GM23248 (cell line): ENCODE measurements at regions not wholly inside any gene's neighbourhood (a gene's known extent, or its start where the extent isn't known, plus 50 kb on each side); places are given as distances from the start of the nearest gene placed in this dataset.

ENCODE experiments used
- DNase-seq: peaks from one replicate; pipeline ENCODE4 v3.0.0-alpha.2; 2015
- H2AFZ ChIP-seq: fragments of 200-600 bp; sonication (generic); 2 replicates; pipeline ENCODE4 v1.6.1; 2016; ENCODE audit warnings: antibody characterized with exemption
- H3F3A ChIP-seq: fragments of 200-600 bp; sonication (generic); 2 replicates; pipeline ENCODE4 v1.6.1; 2016; ENCODE audit warnings: mild to moderate bottlenecking, antibody characterized with exemption, mixed run types; ENCODE audit not compliant: insufficient read depth
- H3K27ac ChIP-seq: fragments of 200-600 bp; sonication (generic); 2 replicates; pipeline ENCODE4 v1.5.1; 2016; ENCODE audit warnings: mild to moderate bottlenecking
- H3K27me3 ChIP-seq: fragments of 200-600 bp; sonication (generic); replicated peaks from 2 replicates; pipeline ENCODE4 v1.6.1; 2016; ENCODE audit warnings: mild to moderate bottlenecking; ENCODE audit not compliant: insufficient read depth
- H3K36me3 ChIP-seq: fragments of 200-600 bp; sonication (generic); 2 replicates; pipeline ENCODE4 v1.6.1; 2016; ENCODE audit warnings: low read depth, mild to moderate bottlenecking
- H3K4me1 ChIP-seq: fragments of 200-600 bp; sonication (generic); 2 replicates; pipeline ENCODE4 v1.6.1; 2016; ENCODE audit warnings: mild to moderate bottlenecking; ENCODE audit not compliant: insufficient read depth
- H3K4me2 ChIP-seq: fragments of 200-600 bp; sonication (generic); one replicate; pipeline ENCODE4 v1.6.1; 2016; ENCODE audit warnings: mild to moderate bottlenecking; ENCODE audit not compliant: unreplicated experiment
- H3K4me3 ChIP-seq: fragments of 200-600 bp; sonication (generic); 2 replicates; pipeline ENCODE4 v1.5.1; 2016; ENCODE audit warnings: mild to moderate bottlenecking
- H3K79me2 ChIP-seq: fragments of 200-600 bp; sonication (generic); 2 replicates; pipeline ENCODE4 v1.6.1; 2016; ENCODE audit warnings: mild to moderate bottlenecking; ENCODE audit not compliant: insufficient read depth
- H3K9ac ChIP-seq: fragments of 200-600 bp; sonication (generic); 2 replicates; pipeline ENCODE4 v1.6.1; 2016; ENCODE audit warnings: mild to moderate bottlenecking
- H3K9me2 ChIP-seq: fragments of 200-600 bp; sonication (generic); 2 replicates; pipeline ENCODE4 v1.6.1; 2016; ENCODE audit warnings: mixed run types, mild to moderate bottlenecking, moderate library complexity; ENCODE audit not compliant: insufficient read depth
- H3K9me3 ChIP-seq: fragments of 200-600 bp; sonication (generic); one replicate; pipeline ENCODE4 v1.6.1; 2017; ENCODE audit warnings: low read depth
- H4K20me1 ChIP-seq: fragments of 200-600 bp; sonication (generic); 2 replicates; pipeline ENCODE4 v1.6.0; 2016; ENCODE audit not compliant: insufficient read depth
- EZH2 ChIP-seq: fragments of 200-600 bp; sonication (generic); IDR thresholded peaks from 2 replicates; pipeline ENCODE4 v1.6.1; 2018; ENCODE audit warnings: antibody characterized with exemption, mild to moderate bottlenecking; ENCODE audit not compliant: insufficient read depth, poor library complexity, severe bottlenecking
- EZH2phosphoT487 ChIP-seq: fragments of 200-600 bp; sonication (generic); IDR thresholded peaks from 2 replicates; pipeline ENCODE4 v1.6.1; 2018; ENCODE audit warnings: antibody characterized with exemption, moderate library complexity, mild to moderate bottlenecking, low read depth; ENCODE audit not compliant: insufficient read depth
- WGBS, 2 experiments: methylation state at CpG; one replicate each; pipeline ENCODE4 v1.1.6; 2015 to 2017; ENCODE audit warnings: low lambda C conversion rate in 2 of 2, low coverage in 1 of 2; ENCODE audit errors: missing lambda C conversion rate in 2 of 2; 5-methylcytosine and 5-hydroxymethylcytosine counted together
- in situ Hi-C: fragments of 300-500 bp; cut with MboI; formaldehyde crosslinking; loops from 2 replicates; pipeline ENCODE4 v1.15.0; 2020

GRCh38 chr2:2851316-2851715, 520.2 kb upstream of the MYT1L start:
- no peak overlapping the region for H3K4me2 ChIP-seq
- no peaks in the 10 kb centered on the region for H3K9me3 ChIP-seq
- H3F3A ChIP-seq: no peaks in the 10 kb centered on the region
- H3K79me2 ChIP-seq: no peaks in the 10 kb centered on the region
- H3K27ac ChIP-seq: no peak overlapping the region
- no peak overlapping the region for H3K4me3 ChIP-seq
- H3K9ac ChIP-seq: no peak overlapping the region
- H3K27me3 ChIP-seq: no peaks in the 10 kb centered on the region
- no peaks in the 10 kb centered on the region for H3K9me2 ChIP-seq
- in situ Hi-C loops: no loop called here
- no peaks in the 10 kb centered on the region for H3K4me1 ChIP-seq
- 53 to 55% methylated on average over 9 of the region's 9 CpGs for WGBS, 2 experiments
- no peak overlapping the region for H2AFZ ChIP-seq
- TF ChIP-seq EZH2phosphoT487 (no peak), EZH2 (no peak)
- no peaks in the 10 kb centered on the region for H3K36me3 ChIP-seq
- DNase-seq: no peak
- H4K20me1 ChIP-seq: no peaks in the 10 kb centered on the region

- 55 to 56% methylated on average over 7 of the region's 7 CpGs for WGBS, 2 experiments
- DNase-seq: no peak
- H3K9ac ChIP-seq: no peak overlapping the region
- no peaks in the 10 kb centered on the region for H3F3A ChIP-seq
- no peaks in the 10 kb centered on the region for H3K9me2 ChIP-seq
- H3K9me3 ChIP-seq: no peaks in the 10 kb centered on the region
- TF ChIP-seq EZH2 (no peak), EZH2phosphoT487 (no peak)
- H3K4me1 ChIP-seq: no peaks in the 10 kb centered on the region
- no peaks in the 10 kb centered on the region for H3K27me3 ChIP-seq
- H2AFZ ChIP-seq: no peak overlapping the region
- in situ Hi-C loops: no loop called here
- no peaks in the 10 kb centered on the region for H3K36me3 ChIP-seq
- no peak overlapping the region for H3K27ac ChIP-seq
- H4K20me1 ChIP-seq: no peaks in the 10 kb centered on the region
- no peak overlapping the region for H3K4me3 ChIP-seq
- H3K4me2 ChIP-seq: no peak overlapping the region
- H3K79me2 ChIP-seq: no peaks in the 10 kb centered on the region
Observed at GRCh38 chr2:2850859-2851258, 519.8 kb upstream of the MYT1L start.

- TF ChIP-seq EZH2 (no peak), EZH2phosphoT487 (no peak)
- no peaks in the 10 kb centered on the region for H3K9me2 ChIP-seq
- H3K4me3 ChIP-seq: no peak overlapping the region
- H3K36me3 ChIP-seq: no peaks in the 10 kb centered on the region
- H4K20me1 ChIP-seq: no peaks in the 10 kb centered on the region
- H3K27me3 ChIP-seq: no peaks in the 10 kb centered on the region
- DNase-seq: no peak
- no peaks in the 10 kb centered on the region for H3F3A ChIP-seq
- in situ Hi-C loops: no loop called here
- H2AFZ ChIP-seq: no peak overlapping the region
- H3K9ac ChIP-seq: no peak overlapping the region
- no peaks in the 10 kb centered on the region for H3K4me1 ChIP-seq
- no peaks in the 10 kb centered on the region for H3K9me3 ChIP-seq
- H3K79me2 ChIP-seq: no peaks in the 10 kb centered on the region
- H3K4me2 ChIP-seq: no peak overlapping the region
- H3K27ac ChIP-seq: no peak overlapping the region
- 75 to 76% methylated on average over 21 to 22 of the region's 22 CpGs for WGBS, 2 experiments
Observed at GRCh38 chr2:2850218-2850755, 519.2 kb upstream of the MYT1L start.

GRCh38 chr2:2849464-2850217, 518.6 kb upstream of the MYT1L start:
- TF ChIP-seq EZH2phosphoT487 (no peak), EZH2 (no peak)
- H3K27ac ChIP-seq: no peak overlapping the region

More at GRCh38 chr2:2849464-2850217, 518.6 kb upstream of the MYT1L start:
- Histone ChIP-seq H3K27me3 (no peaks in the 10 kb centered on the region), H3K4me1 (no peaks in the 10 kb centered on the region), H3F3A (no peaks in the 10 kb centered on the region), H3K9me3 (no peaks in the 10 kb centered on the region), H3K79me2 (no peaks in the 10 kb centered on the region), H3K36me3 (no peaks in the 10 kb centered on the region), H3K4me3 (no peak overlapping the region), H3K9me2 (no peaks in the 10 kb centered on the region), H4K20me1 (no peaks in the 10 kb centered on the region), H3K4me2 (no peak overlapping the region), H3K9ac (no peak overlapping the region), H2AFZ (no peak overlapping the region)
- no peak for DNase-seq
- in situ Hi-C loops: no loop called here
- WGBS, 2 experiments: 37 to 44% methylated on average over 15 of the region's 15 CpGs
